ENCODE measurements at regions not wholly inside any gene's neighbourhood (a gene's known extent, or its start where the extent isn't known, plus 50 kb on each side); places are given as distances from the start of the nearest gene placed in this dataset.

- Histone ChIP-seq H3K27ac (no peak overlapping the region), H3K27me3 (no peaks in the 10 kb centered on the region), H3K4me3 (no peak overlapping the region), H3K9me3 (replicated peaks) (no peaks in the 10 kb centered on the region), H3K4me1 (no peaks in the 10 kb centered on the region), H3K36me3 (no peaks in the 10 kb centered on the region)
- DNase-seq: no peak
Measured at GRCh38 chr20:21780528-21780927, 75.1 kb downstream of the PAX1 start.
